ENCODE measurements at regions not wholly inside any gene's neighbourhood (a gene's known extent, or its start where the extent isn't known, plus 50 kb on each side); places are given as distances from the start of the nearest gene placed in this dataset.
"Not testable (repeated sequence)": the region's sequence is repeated elsewhere in the genome, so short reads cannot be mapped to it uniquely, and the experiment has no call there.

- not testable (repeated sequence) for TF ChIP-seq CTCF (conservative IDR thresholded peaks at IDR 0.05 in 1 of 2, IDR thresholded peaks at IDR 0.05 in 1 of 2; ENCODE audit: extremely low read depth in 1 of 2, insufficient read depth in 1 of 2, low read depth in 1 of 2, low read length in 2 of 2); EZH2 (IDR thresholded peaks at IDR 0.05; ENCODE audit: borderline replicate concordance, low read length)
Observed at GRCh38 chr10:62704121-62704520, 100.4 kb upstream of the ADO start.
